RWPE1 (cell line): ENCODE measurements at regions not wholly inside any gene's neighbourhood (a gene's known extent, or its start where the extent isn't known, plus 50 kb on each side); places are given as distances from the start of the nearest gene placed in this dataset.

Experiments
- CTCF ChIA-PET: fragments of 350-600 bp; sonication (Branson Sonifier 250); formaldehyde crosslinking; extraction: SDS; loops from one replicate; lab custom pipeline; 2021; lab: Yijun Ruan, JAX
- POLR2A ChIA-PET: fragments of 400-600 bp; formaldehyde crosslinking; extraction: SDS; loops from one replicate; lab custom pipeline; 2020; ENCODE audit warnings: antibody characterized with exemption; ENCODE audit not compliant: low non-redundant PET; lab: Yijun Ruan, JAX
- DNase-seq: peaks from one replicate; pipeline ENCODE4 v3.0.0; 2012; ENCODE audit warnings: low spot score
- H3K27ac ChIP-seq: fragments of 450-650 bp; 2 replicates; pipeline ENCODE4 v1.5.1; 2017
- CTCF ChIP-seq: fragments of 450-650 bp; conservative IDR thresholded peaks from 2 replicates; pipeline ENCODE4 v1.5.1; 2017; ENCODE audit warnings: low read depth, mild to moderate bottlenecking

- no peak for TF ChIP-seq CTCF
- CTCF ChIA-PET: no interaction called here
- H3K27ac ChIP-seq: no peak overlapping the region
- POLR2A ChIA-PET: no interaction called here
- DNase-seq: no peak
These were observed 462.7 kb upstream of the SPHKAP start for GRCh38 chr2:228644199-228644598.

DNA sequence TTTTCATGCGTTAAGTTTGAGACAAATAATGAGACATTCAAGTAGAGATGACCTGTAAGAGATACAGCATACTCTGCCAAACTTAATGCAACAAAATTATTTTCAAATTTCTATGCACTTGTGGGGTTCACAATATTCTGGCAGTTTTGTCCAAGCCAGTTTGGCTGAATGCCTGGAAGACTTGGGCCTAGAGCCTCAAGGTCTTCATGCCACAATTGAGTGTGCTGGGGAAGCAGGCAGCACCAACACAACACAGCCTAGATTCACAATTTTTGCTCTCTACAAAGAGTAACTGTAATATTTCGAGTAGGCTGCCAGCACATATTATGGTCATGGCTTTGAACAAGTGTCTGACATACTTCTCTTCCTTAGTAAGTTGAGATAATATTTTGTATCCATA is 461.4 kb upstream of the SPHKAP start:
- DNase-seq: no peak
- ChIA-PET CTCF (no interaction called here), POLR2A (no interaction called here)
- H3K27ac ChIP-seq: no peak overlapping the region
- TF ChIP-seq CTCF: no peak

GRCh38 chr2:228630786-228631185 is 449.3 kb upstream of the SPHKAP start:
- POLR2A ChIA-PET: no interaction called here
- H3K27ac ChIP-seq: no peak overlapping the region
- CTCF ChIA-PET: interaction anchor here (0.5 kb wide), 1 partner anchor 163 kb away, joined by 3 read pairs; no protein-coding TSS in a partner anchor
- no peak for DNase-seq
- no peak for TF ChIP-seq CTCF

GRCh38 chr2:228629251-228629650 is 447.8 kb upstream of the SPHKAP start:
- POLR2A ChIA-PET: no interaction called here
- CTCF ChIA-PET: no interaction called here
- no peak for TF ChIP-seq CTCF
- DNase-seq: no peak
- H3K27ac ChIP-seq: no peak overlapping the region

GRCh38 chr2:228628682-228629081 is 447.2 kb upstream of the SPHKAP start:
- CTCF ChIA-PET: no interaction called here
- TF ChIP-seq CTCF: no peak
- POLR2A ChIA-PET: no interaction called here
- no peak overlapping the region for H3K27ac ChIP-seq
- no peak for DNase-seq

GRCh38 chr2:228627510-228627909 is 446.0 kb upstream of the SPHKAP start:
- no peak for DNase-seq
- no peak for TF ChIP-seq CTCF
- CTCF ChIA-PET: no interaction called here
- H3K27ac ChIP-seq: no peak overlapping the region
- POLR2A ChIA-PET: no interaction called here

- no peak for DNase-seq
- ChIA-PET POLR2A (no interaction called here), CTCF (interaction anchor here (0.6 kb wide), 1 partner anchor 91 kb away, joined by 3 read pairs; no protein-coding TSS in a partner anchor)
- no peak overlapping the region for H3K27ac ChIP-seq
- no peak for TF ChIP-seq CTCF
These were observed 444.0 kb upstream of the SPHKAP start for GRCh38 chr2:228625481-228625880.
